ENCODE measurements at regions not wholly inside any gene's neighbourhood (a gene's known extent, or its start where the extent isn't known, plus 50 kb on each side); places are given as distances from the start of the nearest gene placed in this dataset.
A peak's percentile ranks its signal among the peaks of the same experiment; 100 is the strongest.

GRCh38 chr10:91335147-91335546 is 75.0 kb upstream of the HECTD2 start:
- Histone ChIP-seq H3K9me1 (ENCODE audit: control insufficient read depth, extremely low read depth, insufficient read depth, low read length) (no peaks in the 10 kb centered on the region), H3K36me3 (ENCODE audit: control insufficient read depth in 2 of 2, extremely low read depth in 1 of 2, insufficient read depth in 2 of 2, low read length in 2 of 2) (no peaks in the 10 kb centered on the region), H2AFZ (ENCODE audit: control insufficient read depth, low read length) (no peak overlapping the region), H3K27ac (ENCODE audit: control insufficient read depth, insufficient read depth, low read length) (no peak overlapping the region), H3K9ac (ENCODE audit: control insufficient read depth, extremely low read depth, insufficient read depth, low read length) (no peak overlapping the region), H3K79me2 (ENCODE audit: control insufficient read depth, insufficient read depth, low read length) (no peaks in the 10 kb centered on the region), H3K4me2 (ENCODE audit: control insufficient read depth, extremely low read depth, insufficient read depth, low read depth, low read length) (no peak overlapping the region), H3K9me3 (ENCODE audit: control insufficient read depth, low read depth, low read length) (no peaks in the 10 kb centered on the region), H3K27me3 (ENCODE audit: control insufficient read depth, extremely low read depth, insufficient read depth, low read length) (no peaks in the 10 kb centered on the region), H3K4me1 (ENCODE audit: control insufficient read depth, extremely low read depth, insufficient read depth, low read length) (no peaks in the 10 kb centered on the region), H3K4me3 (ENCODE audit: control insufficient read depth in 2 of 3, extremely low read depth in 1 of 3, insufficient read depth in 2 of 3, low read depth in 1 of 3, low read length in 3 of 3) (no peak overlapping the region), H4K20me1 (ENCODE audit: control insufficient read depth, extremely low read depth, insufficient read depth, low read length) (no peaks in the 10 kb centered on the region)
- TF ChIP-seq EZH2 (IDR thresholded peaks at IDR 0.05; ENCODE audit: low read length) (no peak), CTCF (optimal IDR thresholded peaks at IDR 0.05 in 1 of 3, IDR thresholded peaks at IDR 0.05 in 1 of 3, conservative IDR thresholded peaks at IDR 0.05 in 1 of 3; ENCODE audit: extremely low read depth in 1 of 3, insufficient read depth in 2 of 3, low read length in 3 of 3) (peak in 1 of 3 experiments; percentile 18)
- dilution Hi-C loops (cut with MboI; ENCODE audit: extremely low pct_ligation_motif_present, low sequenced_read_pairs), result no loop called here
- DNase-seq (ENCODE audit: low read depth, low spot score), result no peak
- FAIRE-seq, result no peak

- TF ChIP-seq CTCF (optimal IDR thresholded peaks at IDR 0.05 in 1 of 3, IDR thresholded peaks at IDR 0.05 in 1 of 3, conservative IDR thresholded peaks at IDR 0.05 in 1 of 3; ENCODE audit: extremely low read depth in 1 of 3, insufficient read depth in 2 of 3, low read length in 3 of 3) (no peak), EZH2 (IDR thresholded peaks at IDR 0.05; ENCODE audit: low read length) (no peak)
- FAIRE-seq (peak; percentile 13), DNase-seq (ENCODE audit: low read depth, low spot score) (no peak)
- H3K9me1 ChIP-seq (ENCODE audit: control insufficient read depth, extremely low read depth, insufficient read depth, low read length), result no peaks in the 10 kb centered on the region
- dilution Hi-C loops (cut with MboI; ENCODE audit: extremely low pct_ligation_motif_present, low sequenced_read_pairs), result no loop called here
- no peak overlapping the region for H3K4me3 ChIP-seq (ENCODE audit: control insufficient read depth in 2 of 3, extremely low read depth in 1 of 3, insufficient read depth in 2 of 3, low read depth in 1 of 3, low read length in 3 of 3)
- no peak overlapping the region for H3K27ac ChIP-seq (ENCODE audit: control insufficient read depth, insufficient read depth, low read length)
- no peak overlapping the region for H3K4me2 ChIP-seq (ENCODE audit: control insufficient read depth, extremely low read depth, insufficient read depth, low read depth, low read length)
- no peaks in the 10 kb centered on the region for H3K36me3 ChIP-seq (ENCODE audit: control insufficient read depth in 2 of 2, extremely low read depth in 1 of 2, insufficient read depth in 2 of 2, low read length in 2 of 2)
- no peaks in the 10 kb centered on the region for H4K20me1 ChIP-seq (ENCODE audit: control insufficient read depth, extremely low read depth, insufficient read depth, low read length)
- H3K79me2 ChIP-seq (ENCODE audit: control insufficient read depth, insufficient read depth, low read length), result no peaks in the 10 kb centered on the region
- peaks cover 20% of the 10 kb centered on the region for H3K4me1 ChIP-seq (ENCODE audit: control insufficient read depth, extremely low read depth, insufficient read depth, low read length)
- H3K9ac ChIP-seq (ENCODE audit: control insufficient read depth, extremely low read depth, insufficient read depth, low read length), result no peak overlapping the region
- H3K27me3 ChIP-seq (ENCODE audit: control insufficient read depth, extremely low read depth, insufficient read depth, low read length), result no peaks in the 10 kb centered on the region
- H2AFZ ChIP-seq (ENCODE audit: control insufficient read depth, low read length), result no peak overlapping the region
- H3K9me3 ChIP-seq (ENCODE audit: control insufficient read depth, low read depth, low read length), result peaks cover 3% of the 10 kb centered on the region
Measured at GRCh38 chr10:91339729-91340128, 70.4 kb upstream of the HECTD2 start.

Measured in keratinocyte (primary cell).